NCI-H69 (cell line): ENCODE measurements at regions not wholly inside any gene's neighbourhood (a gene's known extent, or its start where the extent isn't known, plus 50 kb on each side); places are given as distances from the start of the nearest gene placed in this dataset.

Experiments used
- DNase-seq: peaks from one replicate; lab custom pipeline; 2025; lab: John Stamatoyannopoulos, UW

GRCh38 chr1:105830571-105831146, 1225.8 kb upstream of the PRMT6 start:
- no peak for DNase-seq

- DNase-seq: peak; percentile 4
These were observed 1218.4 kb upstream of the PRMT6 start for GRCh38 chr1:105838071-105838470.

- no peak for DNase-seq
These were observed 1190.9 kb upstream of the PRMT6 start for GRCh38 chr1:105865546-105865945.

GRCh38 chr1:105872817-105873216, 1183.7 kb upstream of the PRMT6 start:
- peak; percentile 18 for DNase-seq

- DNase-seq: no peak
These were observed 1181.9 kb upstream of the PRMT6 start for GRCh38 chr1:105874621-105875020.

GRCh38 chr1:105886309-105886708, 1170.2 kb upstream of the PRMT6 start:
- DNase-seq: peak; percentile 6

GRCh38 chr1:105891308-105891707, 1165.2 kb upstream of the PRMT6 start:
- no peak for DNase-seq

GRCh38 chr1:105894006-105894405, 1162.5 kb upstream of the PRMT6 start:
- DNase-seq: no peak

GRCh38 chr1:105909811-105910210, 1146.7 kb upstream of the PRMT6 start:
- DNase-seq: no peak

GRCh38 chr1:105914403-105914802, 1142.1 kb upstream of the PRMT6 start:
- DNase-seq: peak; percentile 21

GRCh38 chr1:105934806-105935205, 1121.7 kb upstream of the PRMT6 start:
- no peak for DNase-seq

GRCh38 chr1:105964879-105965278, 1091.6 kb upstream of the PRMT6 start:
- no peak for DNase-seq

GRCh38 chr1:105997516-105997915, 1059.0 kb upstream of the PRMT6 start:
- DNase-seq: no peak

- DNase-seq: peak; percentile 3
These were observed 1034.1 kb upstream of the PRMT6 start for GRCh38 chr1:106022312-106022902.

- DNase-seq: no peak
These were observed 1028.6 kb upstream of the PRMT6 start for GRCh38 chr1:106027871-106028270.

- DNase-seq: no peak
These were observed 1018.9 kb upstream of the PRMT6 start for GRCh38 chr1:106037526-106037925.

GRCh38 chr1:106038260-106038659, 1018.2 kb upstream of the PRMT6 start:
- DNase-seq: no peak

GRCh38 chr1:106043971-106044370, 1012.5 kb upstream of the PRMT6 start:
- DNase-seq: no peak

GRCh38 chr1:106047210-106047609, 1009.3 kb upstream of the PRMT6 start:
- no peak for DNase-seq

- no peak for DNase-seq
These were observed 1006.9 kb upstream of the PRMT6 start for GRCh38 chr1:106049595-106049994.

GRCh38 chr1:106055855-106056254, 1000.6 kb upstream of the PRMT6 start:
- DNase-seq: peak; percentile 90

- DNase-seq: peak; percentile 26
These were observed 994.6 kb upstream of the PRMT6 start for GRCh38 chr1:106061586-106062495.

- peak; percentile 91 for DNase-seq
These were observed 993.0 kb upstream of the PRMT6 start for GRCh38 chr1:106063510-106063909.
